HG03175 (cell line): ENCODE measurements at regions not wholly inside any gene's neighbourhood (a gene's known extent, or its start where the extent isn't known, plus 50 kb on each side); places are given as distances from the start of the nearest gene placed in this dataset.

Source experiments
- ATAC-seq: cut with Tn5 transposase; IDR thresholded peaks from one replicate; pipeline ENCODE4 v1.9.1; 2021; ENCODE audit warnings: mild to moderate bottlenecking, moderate library complexity; ENCODE audit not compliant: unreplicated experiment

DNA sequence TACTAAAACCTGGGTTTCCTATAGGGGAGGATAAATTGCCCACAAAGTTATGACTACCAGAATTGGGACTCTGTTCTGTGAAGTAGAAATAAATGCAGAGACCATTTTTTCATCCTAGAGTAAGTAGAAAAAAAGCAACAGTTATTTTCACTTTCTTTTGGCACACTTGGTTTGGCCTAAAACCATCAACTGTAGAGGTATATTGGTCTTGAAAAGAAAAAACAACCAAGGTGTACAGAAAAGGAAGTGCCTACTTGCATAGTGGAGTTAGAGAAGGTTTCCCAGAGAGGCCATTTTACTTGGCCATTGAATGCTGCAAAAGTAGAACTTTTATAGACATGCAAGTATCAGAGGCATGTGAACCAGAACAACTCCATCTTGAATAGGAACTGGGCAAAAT, 89.4 kb upstream of the TACR1 start:
- ATAC-seq = no peak

GRCh38 chr2:75287624-75288316, 88.5 kb upstream of the TACR1 start:
- peak; percentile 73 for ATAC-seq

DNA sequence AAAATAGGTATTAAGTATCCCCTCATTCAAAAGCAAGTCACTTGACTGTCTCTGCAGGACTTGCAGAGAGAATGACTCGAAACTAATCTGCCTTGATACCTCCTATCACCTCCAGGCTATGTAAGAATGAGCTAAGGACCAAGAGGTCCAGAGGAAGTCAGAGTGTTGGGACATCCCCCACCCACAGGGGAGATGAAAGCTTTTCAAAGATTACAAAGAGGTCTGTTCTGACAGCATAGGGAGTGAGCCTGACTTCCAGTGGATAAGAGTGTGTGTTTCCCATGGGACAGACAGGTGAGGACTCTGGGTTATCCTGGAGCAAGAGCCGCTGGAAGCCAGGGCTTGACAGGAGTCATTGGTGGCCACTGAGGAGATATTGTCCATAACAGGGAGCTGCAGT, 85.0 kb upstream of the TACR1 start:
- no peak for ATAC-seq

GRCh38 chr2:75278821-75279379, 79.6 kb upstream of the TACR1 start:
- no peak for ATAC-seq

DNA sequence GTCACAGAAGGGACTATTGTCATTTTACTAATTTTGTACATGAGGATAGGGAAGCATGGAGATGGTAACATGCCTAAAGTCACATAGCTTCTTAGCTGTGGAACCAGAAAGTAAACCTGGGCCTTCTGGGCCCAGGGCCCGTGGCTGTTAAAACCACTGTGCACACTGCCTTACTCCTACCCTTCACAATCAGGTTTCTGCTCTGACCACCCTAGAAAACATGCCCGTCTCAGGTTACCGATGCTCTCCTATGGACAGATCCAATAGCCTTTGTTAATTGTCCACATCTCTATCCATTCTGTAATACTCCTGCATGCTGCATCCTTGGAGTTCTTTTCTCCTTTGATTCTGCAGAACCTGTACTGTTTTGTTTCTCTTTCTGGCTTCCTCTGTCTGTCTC, 79.0 kb upstream of the TACR1 start:
- no peak for ATAC-seq

DNA sequence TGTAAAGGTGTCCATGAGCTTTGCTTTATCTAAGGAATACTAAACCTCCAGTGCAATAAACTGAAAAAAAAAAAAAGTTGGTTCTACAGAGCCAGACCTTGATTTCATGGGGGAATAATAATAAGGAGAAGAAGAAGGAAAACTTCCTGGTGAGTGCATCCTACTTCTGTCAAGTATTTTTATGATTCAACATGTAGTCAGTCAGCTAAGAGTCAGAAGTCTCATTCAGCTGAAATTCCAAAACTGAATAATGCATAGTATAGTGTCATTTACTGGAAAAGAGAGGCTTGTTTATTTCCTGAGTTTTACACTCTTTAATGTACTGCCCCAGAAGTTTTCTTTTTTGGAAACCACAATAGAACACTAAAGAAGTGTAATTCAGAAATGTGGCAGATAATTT, 77.8 kb upstream of the TACR1 start:
- no peak for ATAC-seq

DNA sequence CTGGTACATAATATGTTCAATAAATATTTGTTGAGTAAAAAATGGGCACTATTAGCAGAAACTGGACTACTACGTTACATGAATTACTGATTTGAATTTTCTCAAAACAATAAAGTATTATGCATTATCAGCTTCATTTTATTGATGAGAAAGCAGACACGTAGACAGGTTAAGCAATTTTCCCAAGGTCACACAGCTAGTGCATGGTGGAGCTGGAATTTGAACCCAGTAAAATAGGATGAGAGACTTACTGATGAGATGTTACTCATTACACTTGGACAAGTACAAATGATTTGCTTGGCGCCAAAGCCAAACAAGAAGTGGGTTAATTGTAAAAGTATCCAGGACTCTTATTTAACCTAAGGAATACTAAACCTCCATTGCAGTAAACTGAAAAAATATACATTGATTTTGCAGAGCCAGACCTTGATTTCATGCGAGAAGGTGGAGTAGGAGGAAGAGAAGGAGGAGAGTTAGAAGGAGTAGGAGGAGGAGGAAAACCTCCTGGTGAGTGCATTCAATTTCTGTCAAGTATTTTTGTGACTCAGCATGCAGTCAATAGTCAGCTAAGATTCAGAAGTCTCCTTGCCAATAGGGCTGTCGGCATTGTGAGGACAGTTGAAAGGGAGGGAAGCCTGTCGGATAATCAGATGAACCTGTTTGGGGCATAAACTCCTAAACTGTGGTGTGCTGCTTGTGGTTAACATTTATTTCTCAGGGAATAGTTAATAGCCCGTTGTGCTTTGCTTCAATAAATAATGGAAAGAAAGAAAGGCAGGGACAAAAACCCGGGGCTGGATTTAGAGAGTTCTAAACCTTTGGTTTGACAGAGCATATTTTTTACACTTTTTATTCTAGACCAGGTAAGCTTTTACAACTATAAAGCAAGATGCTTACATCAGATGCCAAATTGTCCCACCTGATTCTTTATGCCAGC, 77.0 kb upstream of the TACR1 start:
- no peak for ATAC-seq

- no peak for ATAC-seq
These were observed 75.6 kb upstream of the TACR1 start for GRCh38 chr2:75274936-75275335.

DNA sequence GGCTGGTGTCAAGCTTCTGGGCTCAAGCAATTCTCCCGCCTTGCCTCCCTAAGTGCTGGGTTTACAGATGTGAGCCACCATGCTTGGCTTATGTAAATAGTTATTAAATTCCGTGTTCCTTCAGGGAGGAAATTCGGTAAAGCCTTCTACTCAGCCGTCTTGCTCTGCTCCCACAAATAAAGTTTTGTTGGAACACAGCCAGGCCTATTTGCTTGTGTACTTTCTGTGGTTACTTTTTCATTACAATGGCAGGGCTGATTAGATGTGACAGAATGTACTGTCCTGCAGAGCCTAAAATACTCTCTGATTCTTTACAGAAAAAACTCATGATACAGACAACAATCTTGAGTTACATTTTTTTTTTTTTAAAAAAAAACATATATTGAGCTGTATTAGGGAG, 68.8 kb upstream of the TACR1 start:
- no peak for ATAC-seq

- ATAC-seq = no peak
These were observed 62.6 kb upstream of the TACR1 start for GRCh38 chr2:75261923-75262322.

DNA sequence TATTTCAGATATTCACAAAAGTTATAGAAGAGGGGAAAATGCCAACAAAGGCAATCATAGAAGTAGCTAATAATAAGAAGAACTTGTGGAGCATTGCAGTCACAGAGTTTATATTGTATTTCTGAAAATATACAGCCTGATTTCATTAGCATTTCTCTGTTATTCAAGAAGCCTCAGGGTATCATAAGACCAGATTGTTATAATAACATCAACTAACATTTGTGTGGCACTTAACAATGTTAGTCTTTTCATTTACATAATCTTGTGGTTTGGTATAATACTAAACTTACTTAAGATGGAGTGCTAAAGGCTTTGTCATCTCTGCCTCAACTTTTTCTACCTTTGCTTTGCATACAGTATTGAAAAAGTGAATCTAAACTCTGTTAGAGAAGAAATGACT, 61.6 kb upstream of the TACR1 start:
- ATAC-seq = no peak

GRCh38 chr2:75258620-75259019, 59.3 kb upstream of the TACR1 start:
- ATAC-seq = no peak

GRCh38 chr2:75256485-75256884, 57.2 kb upstream of the TACR1 start:
- no peak for ATAC-seq

GRCh38 chr2:75253526-75253925, 54.2 kb upstream of the TACR1 start:
- no peak for ATAC-seq

GRCh38 chr2:75251896-75252295, 52.6 kb upstream of the TACR1 start:
- ATAC-seq = no peak
